DND-41 (cell line): ENCODE measurements at regions not wholly inside any gene's neighbourhood (a gene's known extent, or its start where the extent isn't known, plus 50 kb on each side); places are given as distances from the start of the nearest gene placed in this dataset.

Experiments
- ATAC-seq: fragments of 200-7000 bp; cut with Tn5 transposase; 3 replicates; pipeline ENCODE4 v1.9.1; 2021; ENCODE audit warnings: low read depth; ENCODE audit not compliant: insufficient read depth
- DNase-seq: peaks from one replicate; pipeline ENCODE4 v3.0.0-alpha.2; 2020
- H2AFZ ChIP-seq: 2 replicates; pipeline ENCODE4 v1.6.0; 2012; ENCODE audit warnings: low read depth, low read length
- H3K27ac ChIP-seq: 2 replicates; pipeline ENCODE4 v1.5.1; 2012; ENCODE audit warnings: low read length, inconsistent platforms
- H3K27me3 ChIP-seq: fragments of 200-600 bp; sonication (generic); 2 replicates; pipeline ENCODE4 v1.6.0; 2012; ENCODE audit warnings: low read length, mild to moderate bottlenecking, inconsistent platforms; ENCODE audit not compliant: insufficient read depth, poor library complexity
- H3K36me3 ChIP-seq: 2 replicates; pipeline ENCODE4 v1.5.1; 2012; ENCODE audit warnings: low read length, inconsistent platforms; ENCODE audit not compliant: insufficient read depth
- H3K4me1 ChIP-seq: 2 replicates; pipeline ENCODE4 v1.5.1; 2012; ENCODE audit warnings: mild to moderate bottlenecking, low read length; ENCODE audit not compliant: insufficient read depth
- H3K4me2 ChIP-seq: 2 replicates; pipeline ENCODE4 v1.6.0; 2012; ENCODE audit warnings: mild to moderate bottlenecking, moderate library complexity, low read length, inconsistent platforms; ENCODE audit not compliant: insufficient read depth
- H3K4me3 ChIP-seq, 2 experiments: fragments of 200-600 bp in 1 of 2; shearing (Covaris generic) in 1 of 2; 2 replicates each; pipeline ENCODE4 v1.5.1; 2012 to 2016; ENCODE audit warnings: inconsistent platforms in 2 of 2, low read length in 2 of 2, mild to moderate bottlenecking in 2 of 2, low read depth in 1 of 2, moderate library complexity in 1 of 2
- H3K79me2 ChIP-seq: 2 replicates; pipeline ENCODE4 v1.6.0; 2012; ENCODE audit warnings: low read length, inconsistent platforms; ENCODE audit not compliant: insufficient read depth
- H3K9ac ChIP-seq: 2 replicates; pipeline ENCODE4 v1.6.0; 2012; ENCODE audit warnings: low read depth, mild to moderate bottlenecking, inconsistent platforms, low read length, moderate library complexity
- H3K9me3 ChIP-seq: 2 replicates; pipeline ENCODE4 v1.5.1; 2012; ENCODE audit warnings: low read length, moderate library complexity, mild to moderate bottlenecking, inconsistent platforms; ENCODE audit not compliant: insufficient read depth, severe bottlenecking
- H4K20me1 ChIP-seq: 2 replicates; pipeline ENCODE4 v1.6.0; 2012; ENCODE audit warnings: low read length; ENCODE audit not compliant: insufficient read depth
- CTCF ChIP-seq: IDR thresholded peaks from 2 replicates; pipeline ENCODE4 v1.5.1; 2012; ENCODE audit warnings: borderline replicate concordance, low read length, moderate library complexity, mild to moderate bottlenecking; ENCODE audit not compliant: poor library complexity, severe bottlenecking; ENCODE audit errors: extremely low read depth
- EZH2 ChIP-seq: IDR thresholded peaks from 3 replicates; pipeline ENCODE4 v1.6.1; 2012; ENCODE audit warnings: borderline replicate concordance, low read depth, mild to moderate bottlenecking, moderate library complexity, low read length, inconsistent platforms; ENCODE audit not compliant: severe bottlenecking

- DNase-seq (no peak), ATAC-seq (no peak)
- Histone ChIP-seq H3K36me3 (no peaks in the 10 kb centered on the region), H3K27me3 (no peaks in the 10 kb centered on the region), H3K9me3 (no peaks in the 10 kb centered on the region), H4K20me1 (no peaks in the 10 kb centered on the region), H2AFZ (no peak overlapping the region), H3K4me3 (no peak overlapping the region), H3K4me2 (no peak overlapping the region), H3K4me1 (no peaks in the 10 kb centered on the region), H3K79me2 (no peaks in the 10 kb centered on the region), H3K9ac (no peak overlapping the region), H3K27ac (no peak overlapping the region)
- no peak for TF ChIP-seq EZH2
- no peak for TF ChIP-seq CTCF
Measured at GRCh38 chr9:89891221-89891590, 286.4 kb downstream of the GADD45G start.

- Histone ChIP-seq H3K4me2 (no peak overlapping the region), H3K9me3 (no peaks in the 10 kb centered on the region), H3K27me3 (no peaks in the 10 kb centered on the region), H3K9ac (no peak overlapping the region), H4K20me1 (no peaks in the 10 kb centered on the region), H3K79me2 (no peaks in the 10 kb centered on the region), H3K27ac (no peak overlapping the region), H3K4me1 (no peaks in the 10 kb centered on the region), H3K4me3 (no peak overlapping the region), H2AFZ (no peak overlapping the region), H3K36me3 (no peaks in the 10 kb centered on the region)
- TF ChIP-seq CTCF (no peak), EZH2 (no peak)
- DNase-seq: no peak
- ATAC-seq: no peak
Measured at GRCh38 chr9:89891591-89892304, 286.9 kb downstream of the GADD45G start.

DNA sequence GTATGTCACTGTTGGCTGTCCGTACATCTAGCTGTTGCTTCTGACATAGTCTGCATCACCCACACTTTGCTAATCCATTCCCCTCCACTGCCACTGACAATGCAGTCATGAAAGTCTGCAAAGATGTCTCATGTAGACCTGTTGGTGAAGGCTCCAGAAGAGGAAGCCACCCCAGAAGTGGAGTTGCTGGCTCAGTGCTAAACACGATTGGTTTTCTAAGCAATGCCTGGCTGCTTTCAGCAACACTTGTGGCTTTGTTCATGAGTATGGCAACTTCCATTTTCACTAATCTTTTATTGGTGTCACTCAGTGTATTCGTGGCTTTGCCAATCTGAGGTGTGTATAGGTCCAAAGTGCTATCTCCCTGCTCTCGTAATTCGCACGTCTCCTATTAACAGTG lies 288.1 kb downstream of the GADD45G start:
- DNase-seq: no peak
- no peaks in the 10 kb centered on the region for H3K27me3 ChIP-seq
- TF ChIP-seq CTCF (no peak), EZH2 (no peak)

DNA sequence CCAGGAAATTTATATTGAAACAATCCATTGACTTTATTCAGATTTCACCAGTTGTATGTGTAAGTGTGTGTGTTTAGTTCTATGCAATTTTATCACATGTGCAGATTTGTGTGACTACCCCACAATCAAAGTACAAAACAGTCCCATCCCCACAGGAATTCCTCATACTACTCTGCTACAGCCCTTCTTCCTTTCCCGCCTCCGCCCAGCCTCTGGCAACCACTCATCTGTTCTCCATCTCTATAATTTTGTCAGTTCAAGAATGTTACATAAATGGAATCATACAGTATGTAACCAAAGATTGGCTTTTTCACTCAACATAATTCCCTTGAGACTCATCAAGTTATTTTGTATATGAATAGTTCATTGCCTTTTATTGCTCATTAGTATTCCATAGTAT lies 289.1 kb downstream of the GADD45G start:
- no peaks in the 10 kb centered on the region for H3K27me3 ChIP-seq

More for the DNA sequence above, 288.1 kb downstream of the GADD45G start:
- no peak overlapping the region for H3K4me3 ChIP-seq
- no peak overlapping the region for H3K4me2 ChIP-seq
- H3K27ac ChIP-seq: no peak overlapping the region
- no peak overlapping the region for H3K9ac ChIP-seq
- H4K20me1 ChIP-seq: no peaks in the 10 kb centered on the region
- no peaks in the 10 kb centered on the region for H3K36me3 ChIP-seq
- H3K9me3 ChIP-seq: no peaks in the 10 kb centered on the region
- no peaks in the 10 kb centered on the region for H3K4me1 ChIP-seq
- no peak overlapping the region for H2AFZ ChIP-seq
- ATAC-seq: no peak
- H3K79me2 ChIP-seq: no peaks in the 10 kb centered on the region

More for the DNA sequence above, 289.1 kb downstream of the GADD45G start:
- Histone ChIP-seq H4K20me1 (no peaks in the 10 kb centered on the region), H3K27ac (no peak overlapping the region), H3K79me2 (no peaks in the 10 kb centered on the region), H2AFZ (no peak overlapping the region), H3K4me3 (no peak overlapping the region), H3K9me3 (no peaks in the 10 kb centered on the region), H3K36me3 (no peaks in the 10 kb centered on the region), H3K4me2 (no peak overlapping the region), H3K4me1 (no peaks in the 10 kb centered on the region), H3K9ac (no peak overlapping the region)
- DNase-seq (no peak), ATAC-seq (no peak)
- no peak for TF ChIP-seq EZH2
- TF ChIP-seq CTCF: no peak
